GM06990 (cell line): ENCODE measurements at regions not wholly inside any gene's neighbourhood (a gene's known extent, or its start where the extent isn't known, plus 50 kb on each side); places are given as distances from the start of the nearest gene placed in this dataset.
A peak's percentile ranks its signal among the peaks of the same experiment; 100 is the strongest.

Source experiments
- DNase-seq: peaks from one replicate; pipeline ENCODE4 v3.0.0-alpha.2; 2011; ENCODE audit not compliant: insufficient read length; ENCODE audit errors: extremely low read depth
- H3K27me3 ChIP-seq: replicated peaks from 2 replicates; pipeline ENCODE4 v1.6.0; 2011; ENCODE audit warnings: low read length; ENCODE audit not compliant: control insufficient read depth, insufficient read depth
- H3K36me3 ChIP-seq: 2 replicates; pipeline ENCODE4 v1.5.1; 2011; ENCODE audit warnings: low read length; ENCODE audit not compliant: control insufficient read depth, insufficient read depth
- H3K4me3 ChIP-seq: replicated peaks from 2 replicates; pipeline ENCODE4 v1.5.1; 2011; ENCODE audit warnings: low read depth, mild to moderate bottlenecking, control low read depth, low read length
- CTCF ChIP-seq: IDR thresholded peaks from 2 replicates; pipeline ENCODE4 v1.5.1; 2011; ENCODE audit warnings: low read length, control low read depth, mild to moderate bottlenecking, inconsistent platforms; ENCODE audit not compliant: insufficient read depth, poor library complexity, severe bottlenecking

DNA sequence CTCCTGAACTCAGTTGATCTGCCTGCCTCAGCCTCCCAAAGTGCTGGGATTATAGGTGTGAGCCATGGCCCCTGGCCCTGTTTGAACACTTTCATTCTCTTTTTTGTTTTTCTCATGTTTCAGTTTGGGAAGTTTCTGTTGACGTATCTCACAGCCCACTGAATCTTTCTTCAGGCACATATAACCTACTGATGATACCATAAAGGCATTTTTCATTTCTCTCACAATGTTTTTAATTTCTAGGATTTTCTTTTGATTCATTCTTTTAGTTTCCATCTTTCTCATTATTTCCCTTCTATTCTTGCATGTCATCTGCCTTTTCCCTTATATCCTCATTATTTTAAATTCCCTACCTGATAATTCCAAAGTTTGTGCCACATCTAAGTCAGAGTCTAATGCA lies 58.5 kb upstream of the EZR start:
- Histone ChIP-seq H3K36me3 (no peaks in the 10 kb centered on the region), H3K4me3 (no peak overlapping the region), H3K27me3 (no peaks in the 10 kb centered on the region)
- DNase-seq, result no peak
- no peak for TF ChIP-seq CTCF

- no peak for DNase-seq
- Histone ChIP-seq H3K27me3 (no peaks in the 10 kb centered on the region), H3K4me3 (no peak overlapping the region), H3K36me3 (no peaks in the 10 kb centered on the region)
- no peak for TF ChIP-seq CTCF
Measured at GRCh38 chr6:158876886-158877285, 57.7 kb upstream of the EZR start.

- Histone ChIP-seq H3K4me3 (peak overlapping the region; percentile 71), H3K27me3 (no peaks in the 10 kb centered on the region), H3K36me3 (no peaks in the 10 kb centered on the region)
- no peak for TF ChIP-seq CTCF
- DNase-seq, result no peak
Measured at GRCh38 chr6:158870649-158870957, 51.4 kb upstream of the EZR start.

DNA sequence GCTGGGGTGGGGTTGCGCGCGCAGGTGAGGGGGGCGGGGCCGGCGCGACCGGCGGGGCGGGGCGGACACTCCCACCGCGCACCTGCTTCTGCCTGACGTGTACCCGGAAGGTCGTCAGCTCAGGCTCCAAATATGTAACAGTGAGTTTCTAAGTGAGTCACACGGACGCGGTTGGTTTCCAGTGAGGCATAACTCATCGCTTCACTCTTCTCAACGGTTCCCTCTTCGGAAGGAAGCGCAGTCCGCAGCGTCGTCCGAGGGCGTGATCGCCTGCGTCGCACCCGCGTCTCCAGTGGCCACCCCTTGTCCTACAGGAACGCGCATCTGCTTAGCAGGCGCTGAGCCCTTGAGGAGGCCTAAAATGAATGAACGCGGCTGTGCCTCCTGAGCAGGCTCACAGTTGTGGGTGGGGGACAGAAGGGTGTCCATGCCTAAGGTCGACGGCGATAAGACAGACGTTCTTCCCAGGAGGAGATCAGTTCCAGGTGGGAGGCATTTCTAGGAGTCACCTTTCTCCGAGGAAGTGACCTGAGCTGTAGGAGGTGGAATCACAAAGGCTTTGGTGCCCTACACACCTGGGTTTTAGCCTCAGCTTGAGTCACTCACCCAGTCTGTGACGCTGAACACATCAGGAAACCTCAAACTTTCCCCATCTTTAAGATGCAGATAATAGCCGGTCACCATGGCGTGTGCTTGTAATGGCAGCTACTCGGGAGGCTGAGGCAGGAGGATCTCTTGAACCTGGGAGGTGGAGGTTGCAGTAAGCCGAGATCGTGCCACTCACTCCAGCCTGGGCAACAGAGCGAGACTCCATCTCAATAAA lies 50.9 kb upstream of the EZR start:
- DNase-seq, result peak; percentile 98
- Histone ChIP-seq H3K27me3 (no peaks in the 10 kb centered on the region), H3K36me3 (no peaks in the 10 kb centered on the region), H3K4me3 (peak overlapping the region; percentile 71)
- peak; percentile 37 for TF ChIP-seq CTCF

GRCh38 chr6:158868890-158869825 lies 50.0 kb upstream of the EZR start:
- DNase-seq, result peak; percentile 97
- Histone ChIP-seq H3K36me3 (no peaks in the 10 kb centered on the region), H3K4me3 (peak overlapping the region; percentile 63), H3K27me3 (no peaks in the 10 kb centered on the region)
- no peak for TF ChIP-seq CTCF
